ENCODE measurements at regions not wholly inside any gene's neighbourhood (a gene's known extent, or its start where the extent isn't known, plus 50 kb on each side); places are given as distances from the start of the nearest gene placed in this dataset.

DNA sequence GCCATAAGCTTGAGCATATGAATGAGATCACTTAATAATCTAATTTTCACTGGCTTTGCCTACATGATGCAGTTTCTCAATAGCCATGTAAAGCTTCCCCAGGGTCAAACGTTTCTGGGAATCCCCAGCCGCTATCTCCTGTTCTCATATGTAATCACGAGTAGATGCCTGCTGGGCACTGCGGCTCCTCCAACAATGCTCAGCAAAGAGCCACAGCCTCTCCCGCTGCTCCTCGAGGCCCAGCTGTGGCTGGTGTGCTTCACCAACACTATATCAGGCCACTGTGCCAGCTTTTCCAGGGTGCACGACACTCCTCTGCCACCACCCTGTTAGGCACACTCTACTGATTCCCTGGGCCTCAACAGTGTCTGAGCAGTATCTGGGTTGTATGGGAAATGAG, 78.3 kb upstream of the RASGEF1B start:
- no peak for DNase-seq (ENCODE audit: low read depth)

DNA sequence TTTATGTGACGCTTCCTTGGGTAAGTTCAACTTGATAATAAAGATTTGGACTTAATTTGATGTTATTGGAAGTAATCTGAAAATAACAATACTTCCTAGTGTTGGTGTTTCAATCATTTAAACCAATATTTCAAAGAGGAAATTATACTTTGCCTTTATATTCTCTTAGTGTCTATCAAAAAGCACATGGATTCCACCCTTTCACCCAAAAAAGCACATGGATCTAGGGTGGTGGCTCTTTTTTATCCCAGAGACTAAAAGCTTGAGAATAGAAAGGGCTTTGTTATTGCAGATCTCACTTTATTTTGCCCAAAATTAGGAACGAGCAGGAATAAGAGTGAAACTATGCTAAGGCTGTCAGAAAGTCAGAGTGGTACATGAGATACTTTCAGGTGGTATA, 75.1 kb upstream of the RASGEF1B start:
- no peak for DNase-seq (ENCODE audit: low read depth)

DNA sequence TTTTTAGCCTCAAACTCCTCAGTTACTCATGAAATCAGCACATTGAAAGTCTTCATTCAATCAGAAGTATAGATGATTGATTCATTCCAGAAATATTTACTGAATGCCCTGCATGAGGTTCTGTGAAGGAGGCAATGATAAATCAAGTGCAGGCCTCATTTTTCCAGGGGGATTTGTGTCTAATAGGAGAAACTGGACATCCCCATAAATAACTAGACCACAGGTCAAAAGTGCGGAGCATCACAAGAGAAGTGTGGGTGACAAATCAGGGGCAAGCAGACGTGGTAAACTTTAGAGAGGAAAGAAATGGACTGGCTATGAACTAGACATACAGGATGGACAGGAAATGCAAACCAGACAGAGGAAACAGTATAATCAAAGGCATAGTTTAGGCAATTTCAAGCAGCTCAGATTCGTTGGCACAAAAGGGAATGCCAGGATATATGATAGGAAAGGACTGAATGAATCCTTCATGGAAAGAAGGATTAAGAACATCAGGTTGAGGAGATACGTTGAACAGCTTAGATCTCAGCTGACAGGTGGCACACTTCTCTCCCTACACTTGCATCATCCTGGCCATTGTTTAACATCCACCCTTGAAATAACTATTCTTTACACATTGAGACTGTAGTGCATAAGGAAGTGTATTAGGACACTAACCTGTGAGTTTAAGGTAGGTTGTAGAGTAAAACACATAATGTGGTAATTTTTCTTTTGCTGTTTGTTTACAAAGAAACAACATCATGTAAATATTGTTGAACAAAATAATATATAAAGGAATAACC, 69.6 kb upstream of the RASGEF1B start:
- no peak for DNase-seq (ENCODE audit: low read depth)

DNA sequence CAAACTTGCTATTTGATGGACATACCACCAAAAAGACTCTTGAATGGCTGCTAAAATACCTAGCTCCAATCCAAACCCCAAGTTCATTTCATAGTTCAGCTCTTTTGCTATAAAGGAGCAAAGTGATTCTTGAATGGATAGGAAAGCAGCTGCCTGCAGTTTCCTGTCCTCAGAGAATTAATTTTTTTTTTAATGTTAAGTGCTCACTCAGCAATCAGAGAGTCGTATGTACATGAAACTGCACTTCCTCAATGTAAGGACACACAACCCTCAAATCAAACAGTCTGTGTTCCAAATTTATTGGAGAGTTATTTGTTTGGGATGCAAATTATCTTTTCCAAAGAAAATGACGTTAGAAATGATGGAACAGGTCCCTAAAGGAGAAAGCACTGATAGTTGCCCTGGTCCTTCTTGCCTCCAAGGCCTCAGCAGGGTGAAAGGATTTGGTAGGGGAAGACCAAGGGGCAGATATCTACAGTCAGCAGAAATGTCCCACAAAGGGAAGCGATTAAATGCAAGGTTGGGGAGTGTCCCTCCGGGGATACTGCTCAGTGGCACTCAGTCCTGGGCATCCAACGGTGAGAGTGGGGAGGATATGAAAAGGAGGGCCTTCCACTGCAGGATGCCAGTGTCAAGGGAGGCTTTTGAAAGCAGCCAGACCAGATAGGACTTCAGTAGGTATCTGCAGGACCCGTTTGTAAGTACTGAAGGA, 67.2 kb upstream of the RASGEF1B start:
- DNase-seq (ENCODE audit: low read depth): no peak

DNA sequence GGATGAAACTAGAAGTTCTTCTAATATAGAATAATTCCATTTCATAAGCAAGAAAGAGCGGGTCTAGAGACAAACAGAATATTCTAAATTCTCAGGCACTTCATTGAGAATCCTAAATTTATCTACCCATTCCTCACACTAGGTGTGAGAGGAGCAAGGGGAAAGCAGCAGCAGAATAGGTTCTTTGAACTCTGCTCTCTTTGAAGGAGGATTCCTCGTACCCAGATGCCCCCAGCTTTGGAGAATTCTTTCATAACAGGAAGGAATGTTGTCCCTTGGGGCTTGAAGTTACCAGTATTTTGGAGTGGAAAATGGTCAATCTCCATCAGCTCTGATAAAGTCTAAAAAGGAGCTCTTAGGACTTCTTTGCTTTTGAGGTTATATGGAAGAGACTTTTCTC, 59.7 kb upstream of the RASGEF1B start:
- no peak for DNase-seq (ENCODE audit: low read depth)

DNA sequence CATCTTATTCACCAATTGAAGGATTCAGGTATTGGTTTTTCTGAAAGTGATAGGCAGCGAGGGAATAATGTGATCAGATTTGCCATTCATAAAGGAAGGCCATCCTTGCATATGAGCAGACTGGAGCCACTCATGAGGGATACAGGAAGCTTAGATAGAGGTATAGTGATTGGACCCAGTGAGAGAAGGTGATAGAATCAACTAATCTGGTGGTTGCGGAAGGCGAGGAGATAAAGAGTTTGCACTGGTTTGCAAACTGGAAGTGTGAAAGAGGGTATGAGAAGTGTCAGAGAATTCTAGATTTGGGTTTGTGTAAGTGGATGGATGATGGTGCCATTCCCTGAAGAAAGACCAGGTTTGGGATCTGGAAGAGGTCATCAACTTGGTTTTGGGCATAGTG, 57.3 kb upstream of the RASGEF1B start:
- DNase-seq (ENCODE audit: low read depth): no peak

DNA sequence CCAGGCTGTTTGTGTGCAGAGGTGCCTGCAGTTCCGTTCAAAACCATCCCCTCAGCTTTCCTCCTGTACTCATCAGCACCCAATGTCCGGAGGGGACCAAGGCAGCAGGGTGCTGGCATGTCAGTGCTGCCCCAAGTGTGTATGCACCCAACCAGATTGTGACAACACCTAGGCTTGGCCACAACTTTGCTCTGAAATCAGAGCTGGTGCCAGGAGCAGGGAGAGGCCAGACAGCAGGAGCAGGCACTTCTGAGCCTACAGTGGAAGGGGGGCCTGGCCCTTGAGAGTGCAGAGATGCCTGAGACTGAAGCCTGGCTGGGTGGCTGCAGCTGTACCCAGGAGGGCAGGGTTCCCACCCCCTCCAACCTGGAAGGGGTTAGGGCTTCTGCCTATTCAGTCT, 56.5 kb upstream of the RASGEF1B start:
- no peak for DNase-seq (ENCODE audit: low read depth)

DNA sequence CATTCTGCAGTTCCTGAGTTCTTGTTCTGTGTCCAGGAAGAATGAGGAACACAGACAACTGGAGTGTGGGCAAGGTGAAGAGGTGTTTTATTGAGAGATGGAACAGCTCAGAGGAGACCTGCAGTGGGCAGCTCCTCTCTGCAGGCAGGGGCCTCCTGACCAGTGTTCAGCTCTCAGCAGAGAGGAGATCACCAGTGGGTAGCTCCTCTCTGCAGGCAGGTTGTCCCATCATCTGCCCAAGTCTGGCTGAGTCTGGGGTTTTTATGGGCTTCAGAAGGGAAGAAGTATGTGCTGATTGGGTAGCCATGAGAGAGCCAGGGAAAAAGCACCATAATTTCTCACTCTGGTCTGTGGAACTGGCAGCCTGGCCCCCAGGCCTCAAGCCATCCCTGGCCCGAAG, 56.0 kb upstream of the RASGEF1B start:
- DNase-seq (ENCODE audit: low read depth): no peak

DNA sequence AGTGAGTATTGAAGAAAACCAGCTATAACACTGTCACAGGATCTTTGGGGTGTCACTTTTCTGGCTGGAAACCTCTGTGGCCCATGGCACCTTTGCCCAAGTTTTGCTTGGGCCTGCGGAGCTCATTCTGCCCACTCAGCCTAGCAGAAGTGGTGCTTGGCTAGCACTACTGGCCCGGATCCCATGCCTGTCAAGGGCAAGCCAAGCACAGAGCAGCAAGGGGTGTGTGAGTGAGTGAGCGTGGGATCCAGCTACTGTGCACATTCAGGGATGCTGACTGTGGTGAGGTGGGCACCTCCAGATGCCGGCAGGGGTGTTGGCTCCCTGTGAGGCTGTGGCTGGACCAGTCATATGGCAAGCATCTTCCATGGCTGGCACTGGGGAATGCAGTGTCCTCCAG, 55.4 kb upstream of the RASGEF1B start:
- DNase-seq (ENCODE audit: low read depth): no peak

DNA sequence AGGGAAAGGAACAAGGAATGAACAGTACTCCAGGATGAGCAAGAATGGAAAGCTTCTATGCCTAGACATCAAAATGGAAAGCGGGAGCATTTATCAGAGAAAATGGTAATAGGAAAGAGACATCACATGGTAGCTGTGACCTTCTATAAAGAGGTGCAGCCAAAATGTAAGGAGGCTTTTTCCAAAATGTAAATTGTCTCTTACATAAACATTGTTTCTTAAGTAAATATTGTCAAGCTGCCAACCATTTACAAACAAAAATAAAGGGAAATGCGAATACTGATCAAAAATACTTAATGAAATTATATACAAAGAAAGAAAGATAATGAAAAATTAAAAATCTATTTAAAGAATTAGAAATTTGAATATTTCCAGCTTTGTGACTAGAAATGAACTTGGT, 55.0 kb upstream of the RASGEF1B start:
- DNase-seq (ENCODE audit: low read depth): no peak

DNA sequence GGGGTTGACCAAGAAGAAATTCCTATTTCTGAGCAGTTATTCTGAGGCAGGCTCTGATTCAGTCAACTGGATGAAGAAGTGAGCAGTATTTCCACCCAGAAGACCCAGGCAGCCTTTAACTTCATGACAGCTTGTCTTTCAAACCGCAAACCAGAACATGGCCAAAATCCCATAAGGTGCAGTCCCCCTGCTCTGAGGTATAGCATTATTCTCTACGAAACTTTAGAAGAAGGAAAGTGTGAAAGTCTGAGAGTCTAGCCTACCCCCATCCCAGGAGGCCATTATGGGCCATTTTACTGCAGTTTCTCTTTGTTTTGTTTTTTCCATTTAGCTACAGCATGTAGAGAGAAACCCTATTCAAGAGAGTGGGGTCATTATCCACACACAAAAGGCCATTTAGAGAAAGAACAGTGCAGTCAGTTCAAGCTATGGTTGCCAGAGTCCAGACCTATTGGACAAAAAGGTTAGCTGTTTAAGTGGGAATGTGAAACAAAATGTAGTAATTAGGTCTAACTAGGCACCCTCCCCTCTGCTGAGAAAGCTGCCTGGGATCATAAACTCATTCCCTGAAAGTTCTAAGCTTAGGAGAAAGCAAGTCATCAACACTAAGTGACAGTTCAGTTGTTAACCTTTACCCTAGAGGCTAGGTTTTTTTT, 52.1 kb upstream of the RASGEF1B start:
- no peak for DNase-seq (ENCODE audit: low read depth)

DNA sequence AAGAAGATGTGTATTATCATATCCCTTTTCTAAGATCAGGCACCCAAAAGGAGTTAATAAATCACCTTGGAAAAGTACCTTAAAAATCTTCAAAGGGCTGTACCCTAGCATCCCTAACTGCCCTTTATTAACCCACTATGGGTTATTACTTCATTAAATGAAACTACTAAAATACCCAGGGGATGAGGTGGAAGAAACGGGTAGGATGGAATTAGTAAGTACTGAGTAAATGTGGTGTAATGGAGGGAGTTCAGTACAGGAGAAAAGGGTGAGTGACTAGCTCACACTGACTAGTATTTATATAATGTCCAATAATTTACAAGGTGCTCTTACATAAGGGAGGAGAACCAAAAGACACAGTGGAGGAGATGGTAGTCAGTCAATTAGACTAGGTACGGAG, 51.0 kb upstream of the RASGEF1B start:
- no peak for DNase-seq (ENCODE audit: low read depth)

DNA sequence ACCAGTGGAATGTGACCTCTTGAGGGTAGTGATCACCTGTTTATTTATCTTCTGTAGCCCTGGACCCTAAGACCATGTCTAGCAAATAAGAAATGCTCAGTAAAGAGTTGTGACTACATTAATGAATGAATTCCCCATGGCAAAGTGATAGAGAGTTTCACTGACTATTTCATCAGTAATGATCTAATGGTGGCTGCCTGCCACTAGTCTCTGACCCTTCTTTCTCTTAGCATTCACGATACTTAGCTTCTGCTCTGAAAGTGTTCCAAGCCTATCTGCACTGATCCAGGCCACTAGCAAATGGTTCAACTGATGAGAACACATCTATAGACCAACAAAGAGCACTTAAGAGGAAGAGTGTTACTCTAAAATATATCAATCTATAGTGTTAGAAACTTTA, 50.0 kb upstream of the RASGEF1B start:
- DNase-seq (ENCODE audit: low read depth): no peak

Measured in ELR (cell line).